HG02973 (cell line): ENCODE measurements at regions not wholly inside any gene's neighbourhood (a gene's known extent, or its start where the extent isn't known, plus 50 kb on each side); places are given as distances from the start of the nearest gene placed in this dataset.
"Not testable (repeated sequence)": the region's sequence is repeated elsewhere in the genome, so short reads cannot be mapped to it uniquely, and the experiment has no call there.

Source experiments
- ATAC-seq: cut with Tn5 transposase; IDR thresholded peaks from one replicate; pipeline ENCODE4 v1.9.1; 2021; ENCODE audit warnings: moderate library complexity; ENCODE audit not compliant: unreplicated experiment

- ATAC-seq, result no peak
Measured at GRCh38 chr6:91279740-91280493, 693.0 kb upstream of the MAP3K7 start.

GRCh38 chr6:91278416-91278815 lies 691.5 kb upstream of the MAP3K7 start:
- ATAC-seq, result no peak

- ATAC-seq, result no peak
Measured at GRCh38 chr6:91276315-91276714, 689.4 kb upstream of the MAP3K7 start.

GRCh38 chr6:91273729-91274128 lies 686.9 kb upstream of the MAP3K7 start:
- no peak for ATAC-seq

- no peak for ATAC-seq
Measured at GRCh38 chr6:91271807-91272206, 684.9 kb upstream of the MAP3K7 start.

GRCh38 chr6:91268941-91269340 lies 682.1 kb upstream of the MAP3K7 start:
- no peak for ATAC-seq

GRCh38 chr6:91267246-91267645 lies 680.4 kb upstream of the MAP3K7 start:
- no peak for ATAC-seq

- no peak for ATAC-seq
Measured at GRCh38 chr6:91266156-91266555, 679.3 kb upstream of the MAP3K7 start.

GRCh38 chr6:91243436-91243835 lies 656.6 kb upstream of the MAP3K7 start:
- ATAC-seq, result no peak

GRCh38 chr6:91242614-91242949 lies 655.7 kb upstream of the MAP3K7 start:
- no peak for ATAC-seq

- no peak for ATAC-seq
Measured at GRCh38 chr6:91241946-91242613, 655.2 kb upstream of the MAP3K7 start.

- peak; percentile 51 for ATAC-seq
Measured at GRCh38 chr6:91240878-91241603, 654.2 kb upstream of the MAP3K7 start.

GRCh38 chr6:91221072-91221720 lies 634.3 kb upstream of the MAP3K7 start:
- no peak for ATAC-seq

- ATAC-seq, result no peak
Measured at GRCh38 chr6:91213229-91213901, 626.5 kb upstream of the MAP3K7 start.

GRCh38 chr6:91198588-91199255 lies 611.9 kb upstream of the MAP3K7 start:
- no peak for ATAC-seq

- ATAC-seq, result no peak
Measured at GRCh38 chr6:91196729-91197128, 609.9 kb upstream of the MAP3K7 start.

- no peak for ATAC-seq
Measured at GRCh38 chr6:91193446-91193845, 606.6 kb upstream of the MAP3K7 start.

GRCh38 chr6:91190041-91190440 lies 603.2 kb upstream of the MAP3K7 start:
- ATAC-seq, result not testable (repeated sequence)

GRCh38 chr6:91185072-91185471 lies 598.2 kb upstream of the MAP3K7 start:
- ATAC-seq, result no peak

GRCh38 chr6:91181416-91181815 lies 594.5 kb upstream of the MAP3K7 start:
- ATAC-seq, result no peak
